Activated naive CD4-positive, alpha-beta T cell treated with anti-CD3 and anti-CD28 coated beads for 36 hours (primary cell): ENCODE measurements at regions not wholly inside any gene's neighbourhood (a gene's known extent, or its start where the extent isn't known, plus 50 kb on each side); places are given as distances from the start of the nearest gene placed in this dataset.

Experiments
- CTCF ChIA-PET: fragments of 350-600 bp; sonication (Branson Sonifier 250); formaldehyde crosslinking; loops from one replicate; lab custom pipeline; 2021; ENCODE audit warnings: antibody characterized with exemption; lab: Charles Lee
- DNase-seq: peaks from one replicate; pipeline ENCODE4 v3.0.0-alpha.2; 2020
- H3K27ac Mint-ChIP-seq: one replicate; pipeline ENCODE4 v1.8.0; 2021; ENCODE audit warnings: mild to moderate bottlenecking, mixed read lengths
- H3K27me3 Mint-ChIP-seq: one replicate; pipeline ENCODE4 v1.8.0; 2021; ENCODE audit warnings: low read depth, mixed read lengths
- H3K36me3 Mint-ChIP-seq: one replicate; pipeline ENCODE4 v1.8.0; 2021; ENCODE audit warnings: low read depth, mixed read lengths
- H3K4me1 Mint-ChIP-seq: one replicate; pipeline ENCODE4 v1.8.0; 2021; ENCODE audit warnings: low read depth, mixed read lengths
- H3K4me3 Mint-ChIP-seq: one replicate; pipeline ENCODE4 v1.8.0; 2021; ENCODE audit warnings: mild to moderate bottlenecking, moderate library complexity, mixed read lengths
- H3K9me3 Mint-ChIP-seq: one replicate; pipeline ENCODE4 v1.8.0; 2021; ENCODE audit warnings: mixed read lengths
- intact Hi-C: fragments of 100-400 bp; cut with micrococcal nuclease; formaldehyde crosslinking; loops from one replicate; pipeline ENCODE4 v1.15.1; 2023

GRCh38 chr4:53931461-53931961, 132.9 kb downstream of the CHIC2 start:
- Mint-ChIP-seq H3K27ac (no peak overlapping the region), H3K36me3 (no peaks in the 10 kb centered on the region), H3K4me3 (no peak overlapping the region), H3K27me3 (peaks cover 8% of the 10 kb centered on the region), H3K4me1 (no peaks in the 10 kb centered on the region), H3K9me3 (no peaks in the 10 kb centered on the region)
- CTCF ChIA-PET: interaction anchor here (0.6 to 6.5 kb wide), 12 partner anchors 11 to 301 kb away, joined by 3 to 132 read pairs (median 4); no protein-coding TSS in a partner anchor
- DNase-seq: no peak
- intact Hi-C loops: loop anchor here (2.0 to 10.0 kb wide), 4 partner anchors 131 to 917 kb away; no protein-coding TSS in a partner anchor

GRCh38 chr4:53929955-53930798, 134.2 kb downstream of the CHIC2 start:
- peak; percentile 83 for DNase-seq
- CTCF ChIA-PET: interaction anchor here (0.6 to 6.5 kb wide), 25 partner anchors 8 to 302 kb away, joined by 3 to 132 read pairs (median 4); no protein-coding TSS in a partner anchor
- Mint-ChIP-seq H3K36me3 (no peaks in the 10 kb centered on the region), H3K4me3 (no peak overlapping the region), H3K4me1 (no peaks in the 10 kb centered on the region), H3K27me3 (peaks cover 8% of the 10 kb centered on the region), H3K9me3 (no peaks in the 10 kb centered on the region), H3K27ac (no peak overlapping the region)
- intact Hi-C loops: loop anchor here (1.0 to 10.0 kb wide), 8 partner anchors 22 to 915 kb away; no protein-coding TSS in a partner anchor

GRCh38 chr4:53929311-53929710, 135.1 kb downstream of the CHIC2 start:
- Mint-ChIP-seq H3K27ac (no peak overlapping the region), H3K27me3 (peaks cover 8% of the 10 kb centered on the region), H3K9me3 (no peaks in the 10 kb centered on the region), H3K4me1 (no peaks in the 10 kb centered on the region), H3K36me3 (no peaks in the 10 kb centered on the region), H3K4me3 (no peak overlapping the region)
- no peak for DNase-seq
- intact Hi-C loops: no loop called here
- CTCF ChIA-PET: interaction anchor here (0.6 to 6.5 kb wide), 17 partner anchors 7 to 303 kb away, joined by 3 to 132 read pairs (median 6); no protein-coding TSS in a partner anchor

GRCh38 chr4:53928825-53929224, 135.6 kb downstream of the CHIC2 start:
- CTCF ChIA-PET: interaction anchor here (0.7 to 6.5 kb wide), 8 partner anchors 9 to 732 kb away, joined by 3 to 132 read pairs (median 10); no protein-coding TSS in a partner anchor

GRCh38 chr4:53925050-53925605, 139.3 kb downstream of the CHIC2 start:
- DNase-seq: no peak
- no peaks in the 10 kb centered on the region for H3K4me1 Mint-ChIP-seq
- CTCF ChIA-PET: no interaction called here
- H3K9me3 Mint-ChIP-seq: no peaks in the 10 kb centered on the region
- intact Hi-C loops: no loop called here
- no peak overlapping the region for H3K27ac Mint-ChIP-seq
- H3K27me3 Mint-ChIP-seq: peaks cover 3% of the 10 kb centered on the region
- H3K4me3 Mint-ChIP-seq: no peak overlapping the region
- no peaks in the 10 kb centered on the region for H3K36me3 Mint-ChIP-seq

More at GRCh38 chr4:53928825-53929224, 135.6 kb downstream of the CHIC2 start:
- no peak for DNase-seq
- Mint-ChIP-seq H3K9me3 (no peaks in the 10 kb centered on the region), H3K4me3 (no peak overlapping the region), H3K36me3 (no peaks in the 10 kb centered on the region), H3K27me3 (peaks cover 8% of the 10 kb centered on the region), H3K27ac (no peak overlapping the region), H3K4me1 (no peaks in the 10 kb centered on the region)
- intact Hi-C loops: no loop called here

GRCh38 chr4:53924333-53925049, 139.9 kb downstream of the CHIC2 start:
- H3K4me3 Mint-ChIP-seq: no peak overlapping the region
- peaks cover 3% of the 10 kb centered on the region for H3K27me3 Mint-ChIP-seq
- CTCF ChIA-PET: no interaction called here
- no peaks in the 10 kb centered on the region for H3K4me1 Mint-ChIP-seq
- H3K27ac Mint-ChIP-seq: no peak overlapping the region
- intact Hi-C loops: no loop called here
- no peak for DNase-seq
- H3K9me3 Mint-ChIP-seq: no peaks in the 10 kb centered on the region
- H3K36me3 Mint-ChIP-seq: no peaks in the 10 kb centered on the region

GRCh38 chr4:53923921-53924320, 140.5 kb downstream of the CHIC2 start:
- no peaks in the 10 kb centered on the region for H3K4me1 Mint-ChIP-seq
- H3K36me3 Mint-ChIP-seq: no peaks in the 10 kb centered on the region
- no peaks in the 10 kb centered on the region for H3K9me3 Mint-ChIP-seq
- no peak overlapping the region for H3K4me3 Mint-ChIP-seq
- H3K27ac Mint-ChIP-seq: no peak overlapping the region
- DNase-seq: no peak
- CTCF ChIA-PET: no interaction called here
- H3K27me3 Mint-ChIP-seq: peaks cover 3% of the 10 kb centered on the region
- intact Hi-C loops: no loop called here

GRCh38 chr4:53921856-53922255, 142.5 kb downstream of the CHIC2 start:
- no peaks in the 10 kb centered on the region for H3K36me3 Mint-ChIP-seq
- H3K9me3 Mint-ChIP-seq: no peaks in the 10 kb centered on the region
- no peak for DNase-seq
- no peaks in the 10 kb centered on the region for H3K4me1 Mint-ChIP-seq
- H3K4me3 Mint-ChIP-seq: no peak overlapping the region
- no peak overlapping the region for H3K27ac Mint-ChIP-seq
- intact Hi-C loops: no loop called here
- peaks cover 3% of the 10 kb centered on the region for H3K27me3 Mint-ChIP-seq
- CTCF ChIA-PET: interaction anchor here (1.2 to 1.8 kb wide), 4 partner anchors 8 to 312 kb away, joined by 4 to 6 read pairs (median 5); partner anchors contain the start of gene PDGFRA

GRCh38 chr4:53920883-53921282, 143.5 kb downstream of the CHIC2 start:
- CTCF ChIA-PET: interaction anchor here (0.9 to 3.0 kb wide), 6 partner anchors 9 to 998 kb away, joined by 3 to 15 read pairs (median 5); no protein-coding TSS in a partner anchor
- H3K27ac Mint-ChIP-seq: no peak overlapping the region
- H3K27me3 Mint-ChIP-seq: peaks cover 3% of the 10 kb centered on the region
- no peaks in the 10 kb centered on the region for H3K36me3 Mint-ChIP-seq
- intact Hi-C loops: no loop called here
- no peaks in the 10 kb centered on the region for H3K4me1 Mint-ChIP-seq
- no peak overlapping the region for H3K4me3 Mint-ChIP-seq
- no peak for DNase-seq
- no peaks in the 10 kb centered on the region for H3K9me3 Mint-ChIP-seq

- Mint-ChIP-seq H3K27me3 (peaks cover 6% of the 10 kb centered on the region), H3K9me3 (no peaks in the 10 kb centered on the region), H3K4me1 (no peaks in the 10 kb centered on the region), H3K27ac (no peak overlapping the region), H3K36me3 (no peaks in the 10 kb centered on the region), H3K4me3 (no peak overlapping the region)
- DNase-seq: no peak
- CTCF ChIA-PET: interaction anchor here (0.9 to 3.0 kb wide), 4 partner anchors 10 to 997 kb away, joined by 3 to 15 read pairs (median 5); no protein-coding TSS in a partner anchor
- intact Hi-C loops: no loop called here
Observed at GRCh38 chr4:53920116-53920515, 144.3 kb downstream of the CHIC2 start.

- Mint-ChIP-seq H3K9me3 (no peaks in the 10 kb centered on the region), H3K36me3 (no peaks in the 10 kb centered on the region), H3K4me1 (no peaks in the 10 kb centered on the region), H3K27ac (no peak overlapping the region), H3K4me3 (no peak overlapping the region), H3K27me3 (peaks cover 6% of the 10 kb centered on the region)
- DNase-seq: no peak
- CTCF ChIA-PET: interaction anchor here (0.6 to 3.0 kb wide), 3 partner anchors 11 to 733 kb away, joined by 3 to 15 read pairs (median 7); no protein-coding TSS in a partner anchor
- intact Hi-C loops: no loop called here
Observed at GRCh38 chr4:53919535-53919934, 144.9 kb downstream of the CHIC2 start.
